Medulla oblongata (tissue), 1 donor: ENCODE measurements at regions not wholly inside any gene's neighbourhood (a gene's known extent, or its start where the extent isn't known, plus 50 kb on each side); places are given as distances from the start of the nearest gene placed in this dataset.

Experiments used
- DNase-seq: peaks from one replicate; pipeline ENCODE4 v3.0.0-alpha.2; 2015; ENCODE audit errors: extremely low spot score

- DNase-seq = no peak
Measured at GRCh38 chr4:161225327-161225726, 938.5 kb downstream of the FSTL5 start.

GRCh38 chr4:161222889-161223288 lies 940.9 kb downstream of the FSTL5 start:
- no peak for DNase-seq

GRCh38 chr4:161208564-161208963 lies 955.2 kb downstream of the FSTL5 start:
- no peak for DNase-seq

GRCh38 chr4:161206528-161207080 lies 957.2 kb downstream of the FSTL5 start:
- DNase-seq = no peak

GRCh38 chr4:161203865-161204264 lies 959.9 kb downstream of the FSTL5 start:
- no peak for DNase-seq

- DNase-seq = no peak
Measured at GRCh38 chr4:161197912-161198311, 965.9 kb downstream of the FSTL5 start.

GRCh38 chr4:161197474-161197873 lies 966.3 kb downstream of the FSTL5 start:
- no peak for DNase-seq

GRCh38 chr4:161189286-161190134 lies 974.3 kb downstream of the FSTL5 start:
- DNase-seq = no peak

- DNase-seq = no peak
Measured at GRCh38 chr4:161188578-161188977, 975.2 kb downstream of the FSTL5 start.

- DNase-seq = no peak
Measured at GRCh38 chr4:161187569-161187968, 976.2 kb downstream of the FSTL5 start.

- no peak for DNase-seq
Measured at GRCh38 chr4:161186750-161187149, 977.0 kb downstream of the FSTL5 start.

GRCh38 chr4:161186012-161186411 lies 977.8 kb downstream of the FSTL5 start:
- no peak for DNase-seq

GRCh38 chr4:161183729-161184128 lies 980.1 kb downstream of the FSTL5 start:
- no peak for DNase-seq

GRCh38 chr4:161182913-161183312 lies 980.9 kb downstream of the FSTL5 start:
- DNase-seq = no peak

GRCh38 chr4:161178310-161178709 lies 985.5 kb downstream of the FSTL5 start:
- no peak for DNase-seq

GRCh38 chr4:161172396-161173026 lies 991.3 kb downstream of the FSTL5 start:
- DNase-seq = no peak

- no peak for DNase-seq
Measured at GRCh38 chr4:161167539-161167938, 996.3 kb downstream of the FSTL5 start.

GRCh38 chr4:161160718-161161117 lies 1003.1 kb downstream of the FSTL5 start:
- DNase-seq = no peak

- no peak for DNase-seq
Measured at GRCh38 chr4:161148051-161148450, 1015.7 kb downstream of the FSTL5 start.

- no peak for DNase-seq
Measured at GRCh38 chr4:161143375-161143774, 1020.4 kb downstream of the FSTL5 start.

GRCh38 chr4:161134795-161135194 lies 1029.0 kb downstream of the FSTL5 start:
- no peak for DNase-seq

- no peak for DNase-seq
Measured at GRCh38 chr4:161133586-161134276, 1030.1 kb downstream of the FSTL5 start.
